AG10803 (cell line): ENCODE measurements at regions not wholly inside any gene's neighbourhood (a gene's known extent, or its start where the extent isn't known, plus 50 kb on each side); places are given as distances from the start of the nearest gene placed in this dataset.

Experiments used
- DNase-seq: peaks from one replicate; pipeline ENCODE4 v3.0.0; 2010; ENCODE audit warnings: low read depth
- H3K4me3 ChIP-seq: 2 replicates; pipeline ENCODE4 v1.5.1; 2011; ENCODE audit warnings: mild to moderate bottlenecking, low read length, control low read depth
- TF ChIP-seq, protein P1 (sequence below): conservative IDR thresholded peaks from 2 replicates; pipeline ENCODE4 v1.5.1; 2011; ENCODE audit warnings: mild to moderate bottlenecking, low read length, control low read depth, inconsistent platforms

DNA sequence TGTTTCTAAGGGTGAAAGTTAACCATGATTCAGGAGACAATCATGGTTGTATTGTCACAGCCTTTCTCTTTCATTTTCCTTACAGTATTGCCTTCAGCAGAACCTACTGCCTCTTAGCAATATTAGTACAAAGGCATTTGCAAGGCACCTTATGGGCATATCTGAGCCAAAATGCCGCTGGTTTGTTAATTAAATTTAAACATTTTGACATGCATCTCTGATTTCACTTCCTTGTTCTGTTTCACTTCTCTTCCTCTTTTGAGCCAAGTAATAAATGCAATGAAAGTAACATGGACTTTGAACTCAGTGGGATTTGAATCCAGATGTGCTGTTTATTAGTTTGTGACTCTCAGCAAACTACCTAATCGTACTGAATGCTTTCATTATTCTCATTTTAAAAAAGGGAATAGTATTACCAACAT, 467.4 kb upstream of the CITED2 start:
- TF ChIP-seq, protein P1, sequence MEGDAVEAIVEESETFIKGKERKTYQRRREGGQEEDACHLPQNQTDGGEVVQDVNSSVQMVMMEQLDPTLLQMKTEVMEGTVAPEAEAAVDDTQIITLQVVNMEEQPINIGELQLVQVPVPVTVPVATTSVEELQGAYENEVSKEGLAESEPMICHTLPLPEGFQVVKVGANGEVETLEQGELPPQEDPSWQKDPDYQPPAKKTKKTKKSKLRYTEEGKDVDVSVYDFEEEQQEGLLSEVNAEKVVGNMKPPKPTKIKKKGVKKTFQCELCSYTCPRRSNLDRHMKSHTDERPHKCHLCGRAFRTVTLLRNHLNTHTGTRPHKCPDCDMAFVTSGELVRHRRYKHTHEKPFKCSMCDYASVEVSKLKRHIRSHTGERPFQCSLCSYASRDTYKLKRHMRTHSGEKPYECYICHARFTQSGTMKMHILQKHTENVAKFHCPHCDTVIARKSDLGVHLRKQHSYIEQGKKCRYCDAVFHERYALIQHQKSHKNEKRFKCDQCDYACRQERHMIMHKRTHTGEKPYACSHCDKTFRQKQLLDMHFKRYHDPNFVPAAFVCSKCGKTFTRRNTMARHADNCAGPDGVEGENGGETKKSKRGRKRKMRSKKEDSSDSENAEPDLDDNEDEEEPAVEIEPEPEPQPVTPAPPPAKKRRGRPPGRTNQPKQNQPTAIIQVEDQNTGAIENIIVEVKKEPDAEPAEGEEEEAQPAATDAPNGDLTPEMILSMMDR: no peak
- no peak for DNase-seq
- no peak overlapping the region for H3K4me3 ChIP-seq

DNA sequence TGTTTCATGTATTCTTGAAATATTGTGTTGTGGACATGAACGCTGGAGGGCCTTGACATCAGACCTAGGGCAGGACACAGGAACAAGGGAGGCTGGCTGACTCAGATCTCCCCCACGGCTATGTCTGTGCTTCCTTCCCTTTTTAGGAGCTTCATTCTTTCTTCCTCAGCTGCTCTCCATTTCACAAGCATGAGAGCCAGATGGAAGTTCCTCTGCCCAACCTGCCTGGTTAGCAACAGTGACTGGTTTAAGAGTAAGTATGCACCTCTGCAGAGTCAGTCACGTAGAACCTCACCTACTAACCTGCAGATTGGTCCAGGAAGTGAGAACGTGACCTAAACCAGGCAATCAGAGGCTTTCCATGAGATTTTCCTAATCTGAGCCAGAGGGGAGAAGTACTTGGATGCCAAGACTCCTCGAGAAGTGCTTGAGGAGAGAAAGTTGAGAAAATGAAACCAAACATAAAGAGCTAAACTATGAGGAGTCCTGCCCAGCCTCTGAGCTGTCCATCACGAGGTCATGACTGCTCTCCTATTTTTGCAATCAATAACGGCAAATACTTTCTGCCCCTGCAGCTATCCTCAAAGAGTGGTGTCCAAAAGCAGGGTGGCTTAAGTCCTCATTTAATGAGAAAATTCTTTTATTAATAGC, 465.2 kb upstream of the CITED2 start:
- DNase-seq: peak; percentile 54
- peak overlapping the region; percentile 0 for H3K4me3 ChIP-seq
- TF ChIP-seq, protein P1: no peak

DNA sequence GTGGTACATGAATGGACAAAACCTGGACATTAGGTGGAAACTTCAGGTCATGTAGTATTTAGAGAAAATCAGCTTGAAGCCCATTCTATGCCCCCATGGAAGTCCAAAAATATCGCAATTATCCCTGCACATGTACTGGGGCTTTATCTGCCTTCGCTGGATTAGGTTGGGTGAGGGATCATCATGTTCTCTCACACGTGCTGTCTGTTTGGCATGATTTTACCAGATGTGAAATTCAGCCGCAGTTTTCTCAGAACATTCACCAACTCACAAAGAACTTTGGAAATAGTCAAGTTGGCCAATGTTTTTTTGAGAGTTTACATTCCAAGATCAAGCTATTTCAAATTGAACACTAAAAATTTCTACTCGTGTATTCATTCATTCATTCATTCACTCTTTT, 459.8 kb upstream of the CITED2 start:
- no peak overlapping the region for H3K4me3 ChIP-seq
- TF ChIP-seq, protein P1: no peak
- peak; percentile 73 for DNase-seq

DNA sequence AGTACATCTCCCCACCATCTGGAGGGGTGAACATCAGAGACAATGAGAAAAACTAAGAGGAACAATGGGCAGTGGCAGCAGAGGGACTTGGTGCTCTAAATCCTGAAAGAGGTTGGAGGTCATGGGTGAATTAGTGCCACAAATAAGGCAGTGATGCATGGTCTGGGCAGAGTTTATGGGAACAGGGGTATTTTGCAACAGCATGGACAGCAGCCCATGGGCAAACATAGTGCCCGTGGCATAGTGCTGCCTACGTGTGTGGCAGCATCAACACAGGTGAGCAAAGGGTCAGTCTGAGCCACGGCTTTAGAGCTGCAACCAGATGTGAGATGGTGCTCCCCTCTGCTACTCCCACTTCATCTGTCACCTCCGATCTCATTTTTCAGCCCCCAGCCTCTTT, 459.1 kb upstream of the CITED2 start:
- DNase-seq: no peak
- TF ChIP-seq, protein P1: no peak
- H3K4me3 ChIP-seq: no peak overlapping the region

DNA sequence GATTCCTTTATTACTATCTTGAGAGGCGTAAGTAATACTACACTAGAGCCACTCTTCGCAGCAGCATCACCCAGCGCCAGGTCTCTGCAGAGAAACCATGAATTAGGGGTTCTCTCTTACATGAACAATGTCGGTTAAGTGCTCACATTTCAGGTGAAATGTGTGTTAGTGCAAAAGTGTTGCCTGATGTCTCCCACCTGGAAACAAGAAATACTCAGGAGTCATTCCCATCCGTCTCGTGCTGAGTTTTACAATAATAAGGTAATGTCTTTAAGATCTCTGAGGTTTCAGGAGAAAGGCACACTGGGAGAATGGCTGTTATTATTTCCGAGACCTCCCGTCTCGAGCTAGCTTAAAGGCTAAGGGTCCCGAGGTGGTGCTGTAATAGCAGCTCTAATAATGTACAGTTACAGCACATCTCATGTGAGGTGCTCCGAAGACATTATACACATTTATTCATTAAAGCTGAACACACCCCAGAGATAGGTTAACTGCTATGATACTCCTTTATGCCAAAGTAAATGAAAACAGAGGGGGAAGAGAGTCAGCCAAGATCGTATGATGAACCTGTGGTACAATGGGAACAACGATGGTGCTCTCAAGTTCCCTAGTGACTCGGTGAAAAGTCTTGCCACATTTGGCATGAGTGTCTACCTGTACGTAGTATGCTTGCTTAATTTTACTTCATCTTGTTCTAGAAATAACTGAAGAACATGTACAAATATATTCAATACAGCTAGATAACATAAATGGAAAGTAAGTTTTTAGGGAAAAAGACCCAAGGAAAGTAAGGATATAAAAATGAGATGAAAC, 458.3 kb upstream of the CITED2 start:
- TF ChIP-seq, protein P1: no peak
- H3K4me3 ChIP-seq: no peak overlapping the region
- no peak for DNase-seq

DNA sequence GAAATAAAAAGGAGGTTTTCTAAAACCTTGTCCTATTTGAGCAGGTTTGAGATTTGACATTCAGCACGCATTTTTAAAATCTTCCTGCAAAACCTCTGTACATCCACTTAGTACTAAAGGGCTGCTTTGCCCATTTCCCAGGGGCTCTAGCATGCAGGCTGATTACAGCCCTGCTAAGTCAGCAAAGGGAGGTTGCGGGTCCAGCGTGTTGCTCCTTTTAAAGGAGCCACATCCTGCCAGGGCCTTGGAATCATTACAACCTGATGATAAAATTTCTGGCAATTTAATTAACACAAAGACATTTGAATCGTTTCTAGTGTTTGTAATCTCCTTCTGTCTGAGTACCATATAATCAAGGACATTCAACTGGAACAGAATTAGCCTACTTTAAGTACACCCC, 455.1 kb upstream of the CITED2 start:
- TF ChIP-seq, protein P1: no peak
- DNase-seq: no peak
- no peak overlapping the region for H3K4me3 ChIP-seq
